HG03432 (cell line): ENCODE measurements at regions not wholly inside any gene's neighbourhood (a gene's known extent, or its start where the extent isn't known, plus 50 kb on each side); places are given as distances from the start of the nearest gene placed in this dataset.
A peak's percentile ranks its signal among the peaks of the same experiment; 100 is the strongest.
"Not testable (repeated sequence)": the region's sequence is repeated elsewhere in the genome, so short reads cannot be mapped to it uniquely, and the experiment has no call there.

Experiments used
- ATAC-seq: cut with Tn5 transposase; IDR thresholded peaks from one replicate; pipeline ENCODE4 v1.9.1; 2021; ENCODE audit warnings: mild to moderate bottlenecking, moderate library complexity; ENCODE audit not compliant: unreplicated experiment

GRCh38 chr9:104980039-104980654 is 52.2 kb upstream of the ABCA1 start:
- no peak for ATAC-seq

- no peak for ATAC-seq
Observed at GRCh38 chr9:104981543-104982129, 53.7 kb upstream of the ABCA1 start.

- no peak for ATAC-seq
Observed at GRCh38 chr9:104982543-104982942, 54.6 kb upstream of the ABCA1 start.

DNA sequence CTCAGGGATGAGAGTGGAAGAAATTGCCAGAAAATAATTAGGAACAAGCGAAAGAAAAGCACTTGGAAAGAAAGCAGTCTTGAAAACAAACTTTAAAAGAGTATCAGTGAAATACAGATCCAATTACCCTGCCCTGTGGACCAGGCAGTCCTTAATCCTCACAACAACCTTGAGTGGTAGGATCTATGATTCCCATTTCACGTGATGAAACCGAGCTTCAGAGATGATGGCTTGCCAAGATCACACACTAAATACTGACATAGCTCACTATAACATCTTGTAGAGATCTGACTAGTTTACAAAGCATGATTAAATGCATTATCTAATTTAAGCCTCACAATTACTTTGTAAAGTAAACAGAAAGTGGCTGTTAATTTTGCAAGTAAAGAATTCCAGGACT is 55.5 kb upstream of the ABCA1 start:
- ATAC-seq = no peak

DNA sequence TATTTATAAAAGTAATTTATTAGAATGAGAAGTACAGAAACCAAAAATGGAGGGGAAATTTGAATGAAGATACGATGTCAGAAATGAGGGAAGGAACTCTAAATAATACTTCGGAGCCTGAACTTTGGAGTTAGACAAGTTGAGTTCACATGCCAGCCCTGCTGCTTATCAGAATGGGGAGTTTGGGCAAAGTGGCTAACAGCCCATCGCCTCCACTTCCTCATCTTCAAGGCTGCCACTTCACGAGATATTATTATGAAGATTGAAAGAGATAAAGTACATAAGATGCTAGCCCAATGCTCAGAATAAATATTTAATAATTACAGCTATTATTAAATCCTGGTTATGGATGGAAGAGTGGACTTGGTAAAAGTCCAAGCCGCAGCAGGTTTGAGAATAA is 56.2 kb upstream of the ABCA1 start:
- ATAC-seq = no peak

DNA sequence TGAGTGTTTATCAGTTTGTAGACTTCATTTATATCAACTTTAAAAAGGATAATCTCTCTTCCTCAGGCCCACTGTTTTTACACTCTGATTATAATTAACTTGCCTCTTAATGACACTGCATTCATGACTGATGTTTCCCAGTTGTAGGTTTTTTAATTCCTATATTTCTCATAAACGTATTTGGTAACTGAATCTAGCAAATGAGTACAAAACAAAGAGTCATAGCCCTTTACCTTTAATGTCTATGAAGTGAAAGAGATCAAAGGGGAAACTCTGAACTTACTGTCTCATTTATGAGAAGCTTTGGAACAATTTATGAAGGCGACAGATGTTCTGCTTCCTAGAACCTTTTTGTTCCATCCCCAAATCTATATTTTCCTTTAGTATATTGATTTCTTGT is 56.6 kb upstream of the ABCA1 start:
- no peak for ATAC-seq

- no peak for ATAC-seq
Observed at GRCh38 chr9:104984948-104985347, 57.0 kb upstream of the ABCA1 start.

GRCh38 chr9:104986096-104986495 is 58.1 kb upstream of the ABCA1 start:
- ATAC-seq = no peak

DNA sequence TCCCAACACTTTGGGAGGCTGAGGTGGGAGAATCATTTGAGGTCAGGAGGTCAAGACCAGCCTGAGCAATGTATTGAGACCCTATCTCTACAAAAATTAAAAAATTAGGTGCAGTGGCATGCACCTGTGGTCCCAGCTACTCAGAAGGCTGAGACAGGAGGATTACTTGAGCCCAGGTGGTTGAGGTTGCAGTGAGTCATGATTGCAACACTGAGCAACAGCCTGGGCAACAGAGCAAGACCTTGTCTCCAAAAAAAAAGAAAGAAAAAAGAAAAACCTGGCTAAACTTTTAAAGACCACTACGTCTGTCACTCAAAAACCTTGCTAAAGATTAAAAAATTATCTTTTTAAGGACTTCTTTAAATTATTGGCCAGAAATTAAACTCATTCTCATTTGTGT is 59.8 kb upstream of the ABCA1 start:
- ATAC-seq = no peak

DNA sequence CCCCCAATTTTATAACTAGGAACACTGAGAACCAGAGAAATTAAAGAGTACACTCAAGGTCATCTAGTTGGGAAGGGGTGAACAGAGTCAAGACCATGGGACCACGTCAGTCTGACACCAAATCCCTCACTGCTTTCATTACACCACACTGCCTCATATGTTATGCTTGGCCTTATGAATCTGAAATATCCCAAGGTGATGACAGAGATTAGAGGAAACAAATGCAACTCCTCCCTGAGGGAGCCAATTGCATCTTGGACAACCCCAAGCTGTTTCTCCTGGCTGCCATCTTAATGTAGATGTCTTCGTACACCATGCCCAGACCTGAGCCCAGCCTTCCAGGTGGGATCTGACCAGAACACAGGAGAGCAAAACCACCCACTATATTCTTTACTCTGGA is 60.6 kb upstream of the ABCA1 start:
- ATAC-seq = no peak

- ATAC-seq = peak; percentile 87
Observed at GRCh38 chr9:104991144-104991953, 63.4 kb upstream of the ABCA1 start.

GRCh38 chr9:104992659-104993058 is 64.7 kb upstream of the ABCA1 start:
- ATAC-seq = no peak

GRCh38 chr9:104993291-104993963 is 65.5 kb upstream of the ABCA1 start:
- no peak for ATAC-seq

GRCh38 chr9:104997536-104997935 is 69.6 kb upstream of the ABCA1 start:
- no peak for ATAC-seq

- no peak for ATAC-seq
Observed at GRCh38 chr9:104999136-104999535, 71.2 kb upstream of the ABCA1 start.

DNA sequence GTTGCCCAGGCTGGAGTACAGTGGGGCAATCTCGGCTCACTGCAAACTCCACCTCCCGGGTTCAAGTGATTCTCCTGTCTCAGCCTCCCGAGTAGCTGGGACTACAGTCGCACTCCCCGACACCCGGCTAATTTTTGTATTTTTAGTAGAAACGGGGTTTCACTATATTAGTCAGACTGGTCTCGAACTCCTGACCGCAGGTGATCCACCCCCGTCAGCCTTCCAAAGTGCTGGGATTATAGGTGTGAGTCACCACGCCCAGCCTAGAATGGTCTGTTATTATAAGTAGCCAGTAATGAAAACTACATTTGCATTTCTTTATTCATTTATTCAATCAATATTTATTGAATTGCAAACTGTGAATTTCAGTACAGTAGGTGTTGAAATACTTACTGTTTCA is 72.6 kb upstream of the ABCA1 start:
- not testable (repeated sequence) for ATAC-seq

- ATAC-seq = no peak
Observed at GRCh38 chr9:105004466-105005090, 76.6 kb upstream of the ABCA1 start.

DNA sequence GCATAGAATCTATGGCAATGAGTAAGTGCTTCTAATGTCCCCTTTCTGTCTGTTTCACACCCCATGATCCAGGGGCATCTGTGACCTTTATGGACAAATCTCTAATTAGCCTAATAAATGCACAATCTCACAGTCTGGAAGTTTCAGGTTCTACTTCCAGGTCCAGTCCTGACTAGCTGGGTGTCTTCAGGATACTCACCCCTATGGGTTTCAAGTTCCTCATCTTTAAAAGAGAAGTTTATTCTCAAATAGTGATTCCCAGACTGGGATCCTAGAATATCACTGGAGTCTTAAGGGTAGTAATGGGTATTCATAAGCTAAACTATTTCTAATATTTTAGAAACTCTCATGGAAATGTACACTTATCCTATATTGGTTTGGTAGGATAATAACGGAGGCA is 77.2 kb upstream of the ABCA1 start:
- no peak for ATAC-seq

DNA sequence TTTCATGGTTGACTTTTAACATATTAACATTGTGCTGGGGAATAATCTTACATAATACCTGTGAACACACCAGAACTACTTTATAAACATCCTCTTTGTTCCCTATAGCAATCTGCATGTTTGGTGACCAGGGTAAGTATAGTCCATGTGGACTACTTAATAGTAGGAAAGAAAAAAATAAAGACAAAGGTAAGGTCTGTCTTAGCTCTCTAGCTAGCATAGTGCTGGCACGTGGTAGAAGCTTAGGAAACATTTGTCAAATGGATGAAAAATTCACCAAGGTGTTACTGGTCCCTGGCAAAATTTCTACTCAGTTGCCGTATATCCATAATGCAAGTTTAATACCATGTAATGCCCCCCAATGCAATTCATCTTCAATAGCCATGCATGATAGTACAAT is 78.6 kb upstream of the ABCA1 start:
- ATAC-seq = no peak

DNA sequence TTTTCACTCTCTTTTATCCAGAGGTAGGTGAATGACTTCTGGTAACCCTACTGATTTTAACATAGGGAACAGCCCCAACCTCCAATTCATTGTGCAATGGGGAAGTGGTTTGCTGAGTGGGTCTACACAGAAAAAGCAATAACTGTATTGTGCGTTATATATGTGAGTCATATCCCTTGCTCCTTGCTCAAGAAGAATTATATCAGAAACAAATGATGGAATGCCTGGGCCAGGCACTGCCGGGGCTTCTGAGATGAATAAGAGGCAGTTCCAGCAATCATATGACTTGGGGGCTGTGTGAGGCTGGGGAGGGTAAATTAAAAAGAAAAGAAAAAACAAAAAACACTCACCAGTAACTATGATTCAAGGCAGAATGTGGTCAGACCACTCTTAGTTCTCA is 79.2 kb upstream of the ABCA1 start:
- ATAC-seq = no peak

DNA sequence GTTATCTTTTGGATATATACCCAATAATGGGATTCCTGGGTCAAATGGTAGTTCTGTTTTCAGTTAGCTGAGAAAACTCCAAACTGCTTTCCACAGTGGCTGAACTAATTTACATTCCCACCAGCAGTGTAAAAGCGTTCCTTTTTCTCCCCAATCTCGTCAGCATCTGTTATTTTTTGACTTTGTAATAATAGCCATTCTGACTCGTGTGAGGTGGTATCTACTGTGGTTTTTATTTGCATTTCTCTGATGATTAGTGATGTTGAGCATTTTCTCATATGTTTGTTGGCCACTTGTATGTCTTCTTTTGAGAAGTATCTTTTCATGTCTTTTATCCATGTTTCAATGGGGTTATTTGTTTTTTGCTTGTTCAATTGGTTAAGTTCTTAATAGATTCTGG is 82.1 kb upstream of the ABCA1 start:
- ATAC-seq = not testable (repeated sequence)
